ENCODE measurements at regions not wholly inside any gene's neighbourhood (a gene's known extent, or its start where the extent isn't known, plus 50 kb on each side); places are given as distances from the start of the nearest gene placed in this dataset.

- Histone ChIP-seq H3K4me1 (no peaks in the 10 kb centered on the region), H3K27me3 (no peaks in the 10 kb centered on the region), H3K9me3 (no peaks in the 10 kb centered on the region), H3K27ac (no peak overlapping the region), H3K4me3 (no peak overlapping the region), H3K36me3 (no peaks in the 10 kb centered on the region)
- TF ChIP-seq EP300 (IDR thresholded peaks at IDR 0.05; ENCODE audit: low read depth) = no peak
- TF ChIP-seq POLR2A (IDR thresholded peaks at IDR 0.05) = no peak
- TF ChIP-seq CTCF (IDR thresholded peaks at IDR 0.05) = no peak
- TF ChIP-seq POLR2AphosphoS5 (IDR thresholded peaks at IDR 0.05) = no peak
- in situ Hi-C loops (cut with MboI; ENCODE audit: low pct_ligation_motif_present in 1 of 4, low pct_unique_long_range_greater_than_20kb in 1 of 4, low sequenced_read_pairs in 3 of 4) = loop anchor here in 1 of 4 donors (25.0 kb wide), 1 partner anchor 1023 kb away; the partner anchor contains the start of gene CDH11
- DNase-seq = no peak
- WGBS, 2 donors (ENCODE audit: low coverage in 1 of 2) = 72 to 93% methylated on average over 3 to 5 of the region's 5 CpGs
- intact Hi-C loops (cut with DNase I; ENCODE audit: low total_unique reads) = no loop called here
These were observed 1033.0 kb downstream of the CDH11 start for GRCh38 chr16:64088838-64089237.

- H3K27me3 ChIP-seq = no peaks in the 10 kb centered on the region
- TF ChIP-seq POLR2A (IDR thresholded peaks at IDR 0.05) = no peak
- TF ChIP-seq POLR2AphosphoS5 (IDR thresholded peaks at IDR 0.05) = no peak
- TF ChIP-seq CTCF (IDR thresholded peaks at IDR 0.05) = no peak
- TF ChIP-seq EP300 (IDR thresholded peaks at IDR 0.05; ENCODE audit: low read depth) = no peak
- no peak overlapping the region for H3K27ac ChIP-seq
- no peak for DNase-seq
- no peaks in the 10 kb centered on the region for H3K4me1 ChIP-seq
- WGBS, 2 donors (ENCODE audit: low coverage in 1 of 2) = 72 to 81% methylated on average over 4 of the region's 4 CpGs
- H3K4me3 ChIP-seq = no peak overlapping the region
- intact Hi-C loops (cut with DNase I; ENCODE audit: low total_unique reads) = no loop called here
- no peaks in the 10 kb centered on the region for H3K36me3 ChIP-seq
- no peaks in the 10 kb centered on the region for H3K9me3 ChIP-seq
- in situ Hi-C loops (cut with MboI; ENCODE audit: low pct_ligation_motif_present in 1 of 4, low pct_unique_long_range_greater_than_20kb in 1 of 4, low sequenced_read_pairs in 3 of 4) = loop anchor here in 1 of 4 donors (25.0 kb wide), 1 partner anchor 1027 kb away; the partner anchor contains the start of gene CDH11
These were observed 1036.6 kb downstream of the CDH11 start for GRCh38 chr16:64085296-64085695.

GRCh38 chr16:64084706-64085105 lies 1037.2 kb downstream of the CDH11 start:
- H3K27me3 ChIP-seq = no peaks in the 10 kb centered on the region
- H3K9me3 ChIP-seq = no peaks in the 10 kb centered on the region
- in situ Hi-C loops (cut with MboI; ENCODE audit: low pct_ligation_motif_present in 1 of 4, low pct_unique_long_range_greater_than_20kb in 1 of 4, low sequenced_read_pairs in 3 of 4) (loop anchor here in 1 of 4 donors (25.0 kb wide), 1 partner anchor 1028 kb away; the partner anchor contains the start of gene CDH11), intact Hi-C loops (cut with DNase I; ENCODE audit: low total_unique reads) (no loop called here)
- H3K27ac ChIP-seq = no peak overlapping the region
- TF ChIP-seq POLR2A (IDR thresholded peaks at IDR 0.05) (no peak), EP300 (IDR thresholded peaks at IDR 0.05; ENCODE audit: low read depth) (no peak), POLR2AphosphoS5 (IDR thresholded peaks at IDR 0.05) (no peak), CTCF (IDR thresholded peaks at IDR 0.05) (no peak)
- no peaks in the 10 kb centered on the region for H3K36me3 ChIP-seq
- 70 to 82% methylated on average over 3 of the region's 3 CpGs for WGBS, 2 donors (ENCODE audit: low coverage in 1 of 2)
- no peak overlapping the region for H3K4me3 ChIP-seq
- DNase-seq = no peak
- H3K4me1 ChIP-seq = no peaks in the 10 kb centered on the region

GRCh38 chr16:64083428-64084129 lies 1038.3 kb downstream of the CDH11 start:
- no peak for TF ChIP-seq POLR2AphosphoS5 (IDR thresholded peaks at IDR 0.05)
- no peak for TF ChIP-seq EP300 (IDR thresholded peaks at IDR 0.05; ENCODE audit: low read depth)
- no peak for TF ChIP-seq CTCF (IDR thresholded peaks at IDR 0.05)
- no peak for TF ChIP-seq POLR2A (IDR thresholded peaks at IDR 0.05)
- H3K27me3 ChIP-seq = no peaks in the 10 kb centered on the region
- DNase-seq = no peak
- H3K27ac ChIP-seq = no peak overlapping the region
- 82 to 83% methylated on average over 2 to 4 of the region's 4 CpGs for WGBS, 2 donors (ENCODE audit: low coverage in 1 of 2)
- no peaks in the 10 kb centered on the region for H3K9me3 ChIP-seq
- in situ Hi-C loops (cut with MboI; ENCODE audit: low pct_ligation_motif_present in 1 of 4, low pct_unique_long_range_greater_than_20kb in 1 of 4, low sequenced_read_pairs in 3 of 4) = loop anchor here in 1 of 4 donors (25.0 kb wide), 1 partner anchor 1029 kb away; the partner anchor contains the start of gene CDH11
- H3K4me1 ChIP-seq = no peaks in the 10 kb centered on the region
- intact Hi-C loops (cut with DNase I; ENCODE audit: low total_unique reads) = no loop called here
- no peak overlapping the region for H3K4me3 ChIP-seq
- no peaks in the 10 kb centered on the region for H3K36me3 ChIP-seq

Measured in transverse colon (tissue), 4 donors.